Hepatic stellate cell (primary cell): ENCODE measurements at regions not wholly inside any gene's neighbourhood (a gene's known extent, or its start where the extent isn't known, plus 50 kb on each side); places are given as distances from the start of the nearest gene placed in this dataset.
"Not testable (repeated sequence)": the region's sequence is repeated elsewhere in the genome, so short reads cannot be mapped to it uniquely, and the experiment has no call there.

Source experiments
- DNase-seq: peaks from one replicate; pipeline ENCODE4 v3.0.0; 2011; ENCODE audit warnings: low spot score

DNA sequence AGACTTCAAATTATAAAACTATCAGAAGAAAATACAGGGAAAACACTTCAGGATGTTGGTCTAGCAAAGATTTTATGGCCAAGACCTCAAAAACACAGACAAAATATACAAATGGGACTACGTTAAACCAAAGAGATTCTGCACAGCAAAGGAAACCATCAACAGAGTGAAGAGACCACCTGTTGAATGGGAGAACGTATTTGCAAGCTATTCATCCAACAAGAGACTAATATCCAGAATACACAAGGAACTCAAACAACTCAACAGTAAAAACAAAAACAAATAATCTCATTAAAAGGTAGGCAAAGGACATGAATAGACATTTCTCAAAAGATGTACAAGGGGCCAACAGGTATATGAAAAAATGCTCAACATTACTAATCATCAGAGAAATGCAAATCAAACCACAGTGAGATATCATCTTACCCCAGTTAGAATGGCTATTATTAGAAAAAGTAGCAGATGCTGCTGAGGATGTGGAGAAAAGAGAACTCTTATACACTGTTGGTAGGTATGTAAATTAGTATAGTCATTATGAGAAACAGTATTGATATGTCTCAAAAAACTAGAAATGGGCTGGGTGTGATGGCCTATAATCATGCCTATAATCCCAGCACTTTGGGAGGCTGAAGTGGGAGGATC, 112.6 kb downstream of the LRIG2 start:
- no peak for DNase-seq

DNA sequence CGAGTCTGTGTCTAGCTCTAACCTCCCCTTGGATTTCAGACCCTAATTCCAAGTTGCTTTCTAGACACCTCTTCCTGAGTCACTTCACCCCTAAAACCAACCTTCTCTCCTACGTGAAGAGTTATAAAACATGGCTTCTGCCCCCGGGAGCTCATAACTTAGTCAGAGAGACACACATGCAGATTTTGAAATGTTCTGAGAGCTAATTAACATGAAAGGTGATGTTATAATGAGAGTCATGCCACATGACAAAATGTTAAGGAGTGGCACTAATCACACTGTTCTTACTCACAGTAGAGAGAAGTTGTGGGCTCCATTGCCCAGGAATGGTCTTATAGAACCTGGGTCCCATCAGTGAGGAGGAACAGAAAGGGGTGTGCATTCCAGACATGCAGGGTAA, 117.1 kb downstream of the LRIG2 start:
- no peak for DNase-seq

DNA sequence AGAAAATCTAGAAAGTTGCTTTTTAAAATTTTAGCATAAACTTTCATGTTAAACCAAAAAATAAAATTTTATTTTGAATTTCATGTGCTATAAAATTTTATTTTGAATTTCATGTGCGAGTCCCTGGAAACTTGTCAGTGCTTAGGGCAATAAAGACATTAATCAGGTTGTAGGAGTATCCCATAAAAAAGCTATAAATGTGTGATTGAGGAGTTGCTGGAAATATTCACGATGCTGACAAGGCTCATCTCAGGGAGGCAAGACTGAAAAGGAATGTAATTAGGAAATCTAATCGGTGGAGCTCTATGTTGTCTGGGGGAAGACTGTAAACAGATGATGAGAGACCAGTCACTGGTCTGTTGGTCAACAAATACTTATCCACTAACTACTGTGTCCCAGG, 117.9 kb downstream of the LRIG2 start:
- DNase-seq = no peak

DNA sequence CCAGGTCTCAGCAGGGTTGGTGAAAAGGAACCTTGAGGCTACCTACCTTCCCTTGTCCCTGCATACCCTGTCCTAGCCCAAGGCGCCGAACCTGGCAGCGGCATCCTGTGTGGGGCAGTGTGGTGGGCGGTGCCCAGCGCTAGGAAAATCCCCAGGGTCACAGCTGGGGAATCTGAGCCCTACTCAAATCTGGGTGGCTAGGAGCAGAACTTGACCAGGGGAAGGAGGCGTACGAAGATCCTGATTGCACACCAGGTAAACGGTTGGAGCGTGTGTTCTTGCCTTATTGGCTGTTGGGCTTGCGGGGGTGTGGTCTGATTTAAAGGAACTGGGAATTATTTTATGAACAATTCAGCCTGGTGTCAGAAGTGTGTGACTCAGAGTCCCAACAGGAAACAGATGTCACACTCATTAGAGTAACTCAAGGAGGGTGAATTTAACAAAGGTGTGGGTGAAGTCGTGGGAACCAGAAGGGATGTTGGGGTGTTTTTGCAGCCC, 118.6 kb downstream of the LRIG2 start:
- DNase-seq = no peak

DNA sequence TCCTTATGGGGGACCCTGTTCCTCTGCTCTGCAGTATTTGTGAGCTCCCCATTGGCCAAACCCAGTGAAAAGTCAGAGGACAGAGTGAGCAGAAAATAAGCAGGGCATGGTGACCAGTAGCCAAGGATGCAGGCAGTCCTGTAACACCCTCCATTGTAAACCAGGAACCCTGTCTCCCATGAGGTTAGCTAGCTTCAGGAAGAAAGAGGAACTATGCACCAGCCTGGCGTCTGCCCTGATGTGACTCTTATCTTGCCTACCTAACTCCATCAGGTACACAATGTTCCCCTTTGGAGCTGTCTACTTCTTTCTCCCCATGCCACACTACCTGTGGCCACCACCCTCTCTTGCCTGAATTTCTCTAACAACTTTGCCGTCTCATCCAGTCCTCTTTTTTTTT, 119.2 kb downstream of the LRIG2 start:
- DNase-seq = no peak

DNA sequence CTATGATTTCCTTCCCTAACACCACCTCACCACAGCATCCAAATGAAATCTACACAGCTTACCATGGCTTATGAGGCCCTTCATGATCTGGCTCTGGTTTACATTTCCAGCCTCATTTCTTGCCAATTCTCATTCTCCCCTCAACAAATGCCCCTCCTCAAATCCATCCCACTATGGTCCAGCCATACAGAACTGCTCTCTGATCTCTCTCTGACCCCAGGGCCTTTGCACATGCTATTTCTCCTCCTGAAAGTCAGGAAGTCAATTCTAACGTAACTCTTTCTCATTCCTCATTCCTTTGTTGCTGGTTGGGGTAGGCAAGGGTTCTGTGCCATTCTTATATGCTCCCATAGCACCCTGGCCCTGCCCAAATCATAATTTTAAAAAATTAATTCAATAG, 120.0 kb downstream of the LRIG2 start:
- no peak for DNase-seq

DNA sequence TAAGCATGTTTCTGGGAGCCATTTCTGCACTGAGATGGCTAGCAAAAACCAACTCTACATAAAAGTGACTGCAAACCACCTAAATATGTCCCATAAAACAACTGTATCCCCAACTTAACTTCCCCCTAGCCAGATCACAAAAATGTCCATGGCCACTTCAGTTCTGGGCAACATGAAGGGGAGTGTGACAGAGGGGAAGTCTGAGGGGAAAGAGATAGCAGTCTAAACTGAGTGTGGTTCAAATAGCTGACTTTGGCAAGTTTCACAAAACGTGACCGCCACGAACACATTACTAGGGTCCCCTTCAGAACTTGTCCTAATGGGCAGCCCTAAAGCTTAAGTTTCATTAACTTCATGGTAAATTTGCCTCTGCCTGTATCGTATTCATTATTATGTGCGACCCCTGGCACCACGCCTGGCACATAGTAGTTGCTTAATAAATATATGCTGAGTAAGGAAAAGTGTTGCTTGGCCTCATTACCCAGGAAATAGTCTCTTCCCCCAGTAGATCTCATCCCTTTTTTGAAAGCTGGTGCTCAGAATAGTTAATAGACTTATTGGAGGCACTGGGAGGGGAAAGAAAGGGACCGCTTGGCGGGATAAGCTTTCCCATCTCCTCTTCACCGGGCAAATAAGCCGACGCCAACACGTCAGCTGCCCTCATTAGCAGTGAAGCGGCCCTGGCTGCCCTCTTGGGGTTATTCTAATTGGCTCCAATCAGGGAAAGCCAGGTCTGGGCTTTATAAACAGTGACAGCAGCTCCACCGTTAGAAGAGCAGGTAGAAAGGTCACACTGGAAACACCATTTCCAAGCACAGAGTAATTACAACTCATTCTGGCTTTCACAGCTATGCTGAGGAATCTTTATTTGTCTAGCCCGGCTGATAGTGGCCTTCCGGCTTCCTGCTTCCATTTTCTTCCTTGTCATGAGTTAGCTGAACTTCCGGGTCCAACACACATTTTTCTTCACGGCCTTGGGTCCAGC, 122.1 kb downstream of the LRIG2 start:
- no peak for DNase-seq

DNA sequence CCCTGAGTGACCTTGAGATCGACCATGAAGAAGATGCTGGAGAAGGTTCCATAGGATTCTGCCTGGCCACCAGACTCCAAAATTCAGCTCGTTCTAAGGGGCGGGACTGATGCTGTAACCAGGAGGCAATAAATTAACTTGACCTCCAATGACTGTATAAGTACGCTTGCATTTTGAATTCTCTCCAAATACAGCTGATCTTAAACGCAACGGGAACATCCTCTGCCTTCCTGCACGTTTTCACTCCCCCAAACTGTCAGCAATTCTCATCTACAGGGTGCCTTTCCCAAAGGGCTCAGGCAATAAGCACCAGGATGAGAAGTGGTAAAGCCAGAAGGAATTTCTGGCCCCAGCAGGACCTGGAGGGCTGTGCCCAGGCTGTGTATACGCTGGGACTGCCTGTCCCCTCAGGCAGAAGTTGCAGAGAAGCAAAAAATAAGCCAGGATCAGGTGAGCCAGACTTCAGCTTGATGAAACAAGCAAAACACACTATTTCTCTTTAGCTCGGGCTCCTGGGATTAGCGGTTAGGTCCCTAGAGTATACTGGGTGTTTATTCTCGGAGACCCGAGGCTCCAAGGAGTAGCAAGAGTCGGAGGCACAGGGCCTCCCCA, 124.8 kb downstream of the LRIG2 start:
- DNase-seq = no peak

DNA sequence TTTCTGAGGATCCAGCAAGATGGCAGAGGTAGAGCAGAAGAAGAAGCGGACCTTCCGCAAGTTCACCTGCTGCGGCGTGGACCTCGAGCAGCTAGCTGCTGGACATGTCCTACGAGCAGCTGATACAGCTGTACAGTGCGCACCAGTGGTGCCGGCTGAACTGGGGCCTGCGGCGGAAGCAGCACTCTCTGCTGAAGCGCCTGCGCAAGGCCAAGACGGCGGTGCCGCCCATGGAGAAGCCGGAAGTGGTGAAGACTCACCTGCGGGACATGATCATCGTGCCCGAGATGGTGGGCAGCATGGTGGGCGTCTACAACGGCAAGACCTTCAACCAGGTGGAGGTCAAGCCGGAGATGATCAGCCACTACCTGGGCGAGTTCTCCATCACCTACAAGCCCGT, 125.8 kb downstream of the LRIG2 start:
- DNase-seq = no peak

DNA sequence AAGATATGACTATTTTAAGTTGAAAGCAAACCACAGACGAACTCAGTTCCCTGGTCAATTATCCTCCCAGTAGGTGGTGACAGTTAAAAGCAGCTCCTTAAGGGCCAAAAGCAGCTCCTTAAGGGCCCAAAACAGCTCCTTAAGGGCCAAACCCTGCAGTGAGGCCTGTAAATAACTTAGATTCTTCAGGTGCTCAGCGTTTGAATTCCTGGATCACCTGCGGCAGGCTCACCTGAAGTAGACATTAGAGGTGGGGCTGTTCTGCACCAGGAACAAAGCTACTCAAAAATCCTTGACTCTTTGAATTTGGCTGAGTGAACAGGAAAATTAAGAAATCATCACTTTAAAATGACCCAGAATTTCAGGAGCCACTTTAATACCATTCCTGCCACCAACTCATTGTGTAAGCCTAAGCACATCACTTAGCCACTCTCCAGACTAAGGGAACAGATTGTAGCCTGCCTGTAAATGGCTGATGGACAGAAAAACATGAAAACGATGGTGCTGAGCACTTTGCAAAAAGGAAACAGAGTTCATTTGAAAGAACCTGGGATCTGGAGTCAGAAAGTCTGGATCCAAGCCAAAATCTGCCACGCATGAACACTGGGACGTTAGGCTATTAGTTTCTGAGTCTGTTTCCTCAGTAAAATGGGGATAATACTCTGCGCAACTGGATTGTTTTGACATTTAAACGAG, 126.9 kb downstream of the LRIG2 start:
- DNase-seq = no peak

DNA sequence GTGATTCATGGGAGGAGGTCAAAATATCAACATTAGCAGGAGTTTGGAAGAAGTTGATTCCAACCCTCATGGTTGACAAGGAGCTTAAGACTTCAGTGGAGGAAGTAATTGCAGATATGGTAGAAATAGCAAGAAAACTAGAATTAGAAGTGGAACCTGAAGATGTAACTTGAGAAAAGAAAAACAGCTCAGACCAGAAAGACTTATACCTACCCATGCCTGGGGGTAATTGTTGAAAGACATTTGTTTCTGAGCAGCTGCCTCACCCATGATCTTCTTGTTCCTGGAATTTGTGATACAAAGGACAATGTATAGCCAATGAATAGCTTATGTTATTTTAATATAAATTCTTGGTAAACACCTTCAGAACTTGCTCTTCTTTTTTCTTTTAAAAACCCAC, 128.6 kb downstream of the LRIG2 start:
- no peak for DNase-seq

DNA sequence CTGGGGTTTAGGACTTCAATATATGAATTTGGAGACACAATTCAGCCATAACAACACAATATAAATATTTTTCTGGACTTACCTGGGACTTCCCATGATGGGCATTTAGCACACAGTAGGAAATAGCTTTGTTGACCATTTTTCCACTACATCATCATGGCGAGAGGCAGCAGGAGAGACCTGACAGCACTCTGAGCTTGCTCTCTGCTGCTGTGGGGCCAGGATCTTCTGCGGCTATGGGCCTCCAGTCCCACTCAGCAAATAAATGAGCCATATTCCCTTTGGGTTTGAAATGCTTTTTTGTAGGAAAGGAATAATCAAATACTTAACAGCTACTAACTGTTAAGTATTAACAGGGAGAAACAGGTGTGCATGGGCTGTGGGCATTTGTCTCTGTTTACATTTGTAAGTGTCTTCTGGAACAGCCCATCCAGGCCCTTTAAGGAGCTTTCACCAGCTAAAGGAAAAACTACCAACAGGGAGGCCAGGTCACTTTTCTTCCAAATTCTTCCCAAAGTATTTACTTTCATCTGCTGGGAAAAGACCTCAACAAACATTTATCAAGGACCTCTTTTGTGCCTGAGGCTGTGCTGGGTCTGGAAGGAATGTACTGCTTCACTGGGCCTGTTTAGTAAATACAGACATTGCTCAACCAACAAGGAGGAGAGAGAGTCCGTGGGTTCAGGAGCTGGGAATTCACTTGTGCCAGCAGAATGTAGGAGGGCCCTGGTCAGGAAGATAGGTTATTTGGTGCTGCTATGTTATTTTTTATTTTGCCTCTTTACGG, 133.2 kb downstream of the LRIG2 start:
- no peak for DNase-seq

DNA sequence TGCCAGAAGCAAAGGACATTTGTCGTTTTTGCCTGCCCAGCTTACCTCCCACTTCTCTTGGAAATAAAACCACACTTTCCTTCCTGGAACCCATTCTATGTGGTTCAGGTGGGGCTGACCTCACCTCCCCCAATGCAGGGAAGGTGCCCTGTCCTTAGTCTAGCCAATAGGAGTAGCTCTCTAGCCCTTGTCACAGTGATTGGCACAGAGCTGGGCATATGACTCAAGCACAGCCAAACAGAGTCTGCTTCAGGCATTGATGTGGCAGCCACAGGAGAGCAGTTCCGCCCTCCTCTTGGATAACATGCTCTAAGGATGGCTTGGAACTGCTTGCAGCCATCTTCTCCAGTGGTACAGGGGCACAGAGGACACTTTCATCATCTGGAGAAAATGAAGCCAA, 134.0 kb downstream of the LRIG2 start:
- DNase-seq = no peak

DNA sequence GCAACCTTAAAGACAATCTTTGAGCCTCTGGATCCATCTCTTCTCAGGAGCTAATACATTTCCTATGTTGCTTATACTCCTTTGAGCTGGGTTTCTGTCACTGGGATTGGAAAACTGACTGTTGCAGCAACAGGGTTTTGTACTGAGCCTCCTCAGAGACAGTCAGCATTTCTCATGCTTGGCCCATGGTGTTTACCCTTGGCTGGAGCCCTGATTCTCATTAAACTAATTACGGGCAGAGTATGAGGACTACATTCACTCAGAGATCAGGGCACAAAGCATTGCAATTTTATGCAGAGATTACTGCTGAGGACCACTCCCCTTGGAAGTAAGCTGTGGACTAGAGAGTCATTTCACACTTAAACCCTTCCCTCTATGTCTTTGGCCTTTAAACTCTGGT, 134.5 kb downstream of the LRIG2 start:
- DNase-seq = no peak

DNA sequence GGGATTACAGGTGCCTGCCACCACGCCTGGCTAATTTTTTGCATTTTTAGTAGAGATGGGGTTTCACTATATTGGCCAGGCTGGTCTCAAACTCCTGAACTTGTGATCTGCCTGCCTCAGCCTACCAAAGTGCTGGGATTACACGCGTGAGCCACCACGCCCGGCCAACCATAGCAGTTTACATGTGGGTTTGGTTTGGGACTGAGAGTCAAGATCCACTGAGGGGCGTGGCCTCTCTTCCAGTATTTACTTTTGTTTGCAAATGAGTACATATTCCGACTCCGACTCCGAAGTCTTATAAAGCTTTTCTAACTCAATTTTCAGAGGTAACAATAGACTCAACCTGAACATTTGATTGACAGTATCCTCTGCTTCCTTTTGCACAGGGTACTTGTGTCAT, 135.4 kb downstream of the LRIG2 start:
- not testable (repeated sequence) for DNase-seq

DNA sequence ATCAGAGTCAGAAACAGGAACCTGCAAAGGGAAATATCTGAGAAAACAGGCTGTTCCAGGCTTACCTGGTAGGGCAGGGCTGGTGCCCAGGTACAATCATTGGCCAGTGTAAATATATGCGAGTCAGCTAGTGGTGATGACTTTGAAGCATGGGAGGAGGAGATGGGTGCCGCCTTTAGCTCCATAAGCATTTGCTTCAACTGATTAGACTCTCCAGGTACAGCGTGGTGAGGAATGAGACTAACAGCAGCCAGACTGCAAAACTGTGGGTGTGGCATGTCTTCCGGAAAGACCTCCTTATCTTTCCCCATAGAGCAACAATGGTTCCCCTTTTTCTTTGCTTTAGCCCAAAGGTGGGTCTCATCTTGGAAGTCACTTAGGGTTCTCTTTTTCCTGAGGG, 137.2 kb downstream of the LRIG2 start:
- no peak for DNase-seq

DNA sequence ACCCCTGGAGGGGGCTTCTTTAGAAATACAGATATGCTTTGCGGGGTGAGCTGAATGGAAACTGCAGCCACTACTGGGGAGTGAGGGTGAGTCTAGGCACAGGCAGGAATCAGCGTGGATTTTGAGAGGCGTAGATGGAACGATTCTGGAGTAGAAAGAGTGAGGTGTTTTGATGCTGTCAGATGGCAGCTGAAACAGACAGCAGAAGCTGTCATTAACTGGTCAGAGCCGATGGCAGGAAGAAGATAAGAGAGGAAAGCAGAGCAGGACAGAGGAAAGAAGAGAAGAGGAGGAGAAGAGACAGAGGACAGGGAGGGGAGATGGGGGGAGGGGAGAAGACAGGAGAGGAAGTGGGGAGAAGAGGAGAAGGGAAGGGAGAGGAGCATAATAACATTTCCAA, 138.5 kb downstream of the LRIG2 start:
- no peak for DNase-seq

DNA sequence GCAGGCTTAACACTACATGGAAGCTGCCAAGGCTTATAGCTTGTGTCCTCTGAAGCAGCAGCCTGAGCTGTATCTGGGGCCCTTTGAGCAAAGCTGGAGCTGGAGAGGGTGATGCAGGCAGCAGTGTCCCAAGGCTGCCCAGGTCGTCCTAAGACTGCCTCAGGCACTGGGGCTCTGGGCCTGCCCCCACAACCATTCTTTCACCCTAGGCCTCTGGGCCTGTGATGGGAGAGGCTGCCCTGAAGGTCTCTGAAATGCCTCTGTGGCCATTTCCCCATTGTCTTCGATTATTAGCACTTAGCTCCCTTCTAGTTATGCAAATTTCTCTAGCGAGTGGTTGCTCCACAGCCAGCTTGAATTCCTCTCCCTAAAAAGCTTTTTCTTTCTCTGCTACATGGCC, 142.0 kb downstream of the LRIG2 start:
- DNase-seq = no peak

DNA sequence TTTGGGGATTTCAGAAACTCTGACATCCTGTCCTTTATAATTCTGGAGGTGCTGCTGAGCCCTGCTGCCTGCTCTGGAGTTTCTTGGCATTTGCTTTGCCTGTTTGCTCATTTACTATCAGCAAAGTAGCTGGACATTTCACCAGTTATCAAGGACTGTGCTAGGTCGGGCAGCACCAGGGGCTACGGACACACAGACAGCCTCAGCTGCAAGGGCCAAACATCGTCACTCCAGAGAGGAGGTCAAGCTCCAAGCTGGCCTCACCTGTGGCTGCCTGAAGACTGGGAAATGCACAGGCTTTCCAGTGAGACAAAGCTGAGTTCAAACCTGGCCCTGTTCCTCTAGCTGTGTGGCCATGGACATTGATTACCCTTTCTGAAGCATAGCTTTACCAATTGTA, 143.7 kb downstream of the LRIG2 start:
- no peak for DNase-seq

DNA sequence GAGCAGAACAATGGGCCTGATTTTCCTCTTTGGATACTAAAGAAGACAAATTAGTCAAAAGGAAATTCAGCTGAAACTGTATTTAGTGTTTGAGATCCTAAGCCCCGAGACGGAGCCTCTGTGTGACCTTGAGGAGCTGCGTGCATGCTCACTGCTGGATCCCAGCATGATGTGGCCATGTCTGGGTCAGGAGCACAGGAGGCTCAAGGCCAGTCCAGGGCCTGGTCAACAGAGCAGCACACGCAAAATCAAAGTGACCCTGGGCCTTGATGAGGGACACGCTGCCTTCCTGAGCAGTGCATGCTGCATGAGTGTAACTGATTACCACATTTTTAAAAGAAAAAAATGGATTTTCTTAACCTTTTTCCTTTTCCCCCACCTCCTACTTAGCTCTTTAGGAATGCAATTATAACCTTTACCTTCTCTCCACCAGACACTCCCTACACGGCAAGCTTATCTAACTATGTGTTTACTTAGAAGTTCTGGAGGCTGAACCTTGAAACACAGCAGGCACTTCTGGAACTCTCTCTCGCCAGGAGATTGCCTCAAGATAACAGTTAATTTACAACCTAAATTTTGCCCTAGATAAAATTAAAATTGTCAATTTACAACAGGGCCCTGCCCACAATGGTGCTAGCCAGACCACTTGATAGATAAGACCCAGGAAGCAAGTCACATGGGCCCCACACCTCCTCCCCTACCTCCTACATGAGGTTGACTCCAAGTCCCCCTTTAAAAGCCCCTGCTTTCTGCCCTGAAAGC, 144.6 kb downstream of the LRIG2 start:
- no peak for DNase-seq

DNA sequence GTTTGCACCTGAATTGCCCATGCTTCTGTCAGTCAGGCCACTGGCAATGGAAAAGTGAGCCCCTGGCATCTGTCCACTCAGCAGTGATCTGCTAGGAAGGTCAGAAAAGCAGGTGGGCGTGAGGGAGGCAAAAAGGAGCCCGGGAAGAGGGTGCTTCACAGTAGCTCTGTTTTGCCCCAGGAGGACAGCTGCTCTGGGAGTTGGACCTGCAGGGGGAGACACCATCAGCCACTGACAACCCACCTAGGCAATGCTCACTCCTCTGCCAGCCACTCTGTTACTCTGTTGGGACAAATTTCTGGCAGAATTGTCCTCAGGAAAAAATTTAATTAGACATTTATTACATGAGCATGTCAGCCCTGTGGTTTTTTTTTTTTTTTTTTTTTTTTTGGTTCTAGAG, 146.4 kb downstream of the LRIG2 start:
- no peak for DNase-seq
